ENCODE measurements at regions not wholly inside any gene's neighbourhood (a gene's known extent, or its start where the extent isn't known, plus 50 kb on each side); places are given as distances from the start of the nearest gene placed in this dataset.

GRCh38 chr1:175894581-175894980 is 151.2 kb upstream of the TNR start:
- Histone ChIP-seq H3K4ac (ENCODE audit: low read depth, low read length) (no peak overlapping the region), H4K91ac (ENCODE audit: low read depth, low read length) (no peak overlapping the region), H3K79me2 (ENCODE audit: control insufficient read depth, insufficient read depth, low read length, poor library complexity) (no peaks in the 10 kb centered on the region), H3K23ac (ENCODE audit: low read length) (no peak overlapping the region), H2BK12ac (ENCODE audit: low read length) (no peak overlapping the region), H3K4me3 (ENCODE audit: low read depth, low read length) (no peak overlapping the region), H3K27me3 (ENCODE audit: insufficient read depth, low read length) (no peaks in the 10 kb centered on the region), H3K18ac (ENCODE audit: low read length) (no peak overlapping the region), H4K8ac (ENCODE audit: low read depth, low read length) (no peak overlapping the region), H3K4me2 (ENCODE audit: low read length) (no peak overlapping the region), H3K9ac (ENCODE audit: low read length) (no peak overlapping the region), H2BK120ac (ENCODE audit: insufficient read depth, low read length, poor library complexity) (no peak overlapping the region), H2AK5ac (ENCODE audit: low read length) (no peak overlapping the region), H4K12ac (ENCODE audit: low read depth, low read length) (no peak overlapping the region), H3K4me1 (ENCODE audit: control insufficient read depth in 1 of 2, insufficient read depth in 2 of 2, low read length in 2 of 2) (no peaks in the 10 kb centered on the region), H3K27ac (ENCODE audit: low read depth, low read length) (no peak overlapping the region), H3K36me3 (ENCODE audit: control insufficient read depth in 1 of 2, insufficient read depth in 2 of 2, low read length in 2 of 2) (peaks cover 0 to 4% of the 10 kb centered on the region in 2 experiments), H3K79me1 (ENCODE audit: low read length) (no peaks in the 10 kb centered on the region), H3K14ac (ENCODE audit: low read length) (no peak overlapping the region), H2AFZ (ENCODE audit: insufficient read depth, low read length, poor library complexity) (no peak overlapping the region), H3K9me3 (ENCODE audit: insufficient read depth, low read depth, low read length) (no peaks in the 10 kb centered on the region), H2BK5ac (ENCODE audit: low read depth, low read length, poor library complexity) (no peak overlapping the region)
- no CpG with 5 or more reads among the region's 1 CpG for WGBS (ENCODE audit: extremely low coverage, insufficient coverage, insufficient read length)
- DNase-seq = no peak

DNA sequence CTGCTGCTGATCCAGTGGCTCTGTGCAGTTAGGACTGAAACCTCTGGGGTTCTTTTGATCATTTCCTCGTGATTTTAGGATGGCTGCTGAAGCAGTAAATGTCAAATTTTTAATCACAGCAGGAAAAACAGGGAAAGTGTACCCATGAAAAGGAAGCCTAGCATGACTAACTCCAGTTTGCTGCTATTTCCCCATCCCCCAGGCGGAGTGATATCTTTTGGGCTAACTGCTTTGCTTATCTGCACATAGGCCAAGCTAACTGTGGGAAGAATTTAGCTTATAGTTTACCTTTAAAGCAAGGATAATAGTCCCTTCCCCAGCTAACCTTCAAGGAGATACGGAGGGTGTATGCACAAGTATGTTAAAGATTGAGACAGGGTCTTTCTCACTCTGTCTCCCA is 149.8 kb upstream of the TNR start:
- no peak overlapping the region for H3K4me3 ChIP-seq (ENCODE audit: low read depth, low read length)
- H2AK5ac ChIP-seq (ENCODE audit: low read length) = no peak overlapping the region
- no peak overlapping the region for H3K4ac ChIP-seq (ENCODE audit: low read depth, low read length)
- no peak overlapping the region for H3K18ac ChIP-seq (ENCODE audit: low read length)
- H3K14ac ChIP-seq (ENCODE audit: low read length) = no peak overlapping the region
- DNase-seq = peak in 1 of 2 donors; percentile 21
- H3K9ac ChIP-seq (ENCODE audit: low read length) = no peak overlapping the region
- H3K79me2 ChIP-seq (ENCODE audit: control insufficient read depth, insufficient read depth, low read length, poor library complexity) = no peaks in the 10 kb centered on the region
- no peak overlapping the region for H4K8ac ChIP-seq (ENCODE audit: low read depth, low read length)
- H2BK12ac ChIP-seq (ENCODE audit: low read length) = no peak overlapping the region
- H3K27me3 ChIP-seq (ENCODE audit: insufficient read depth, low read length) = no peaks in the 10 kb centered on the region
- no peak overlapping the region for H2AFZ ChIP-seq (ENCODE audit: insufficient read depth, low read length, poor library complexity)
- no peaks in the 10 kb centered on the region for H3K9me3 ChIP-seq (ENCODE audit: insufficient read depth, low read depth, low read length)
- H3K79me1 ChIP-seq (ENCODE audit: low read length) = no peaks in the 10 kb centered on the region
- no peak overlapping the region for H4K12ac ChIP-seq (ENCODE audit: low read depth, low read length)
- no peak overlapping the region for H3K23ac ChIP-seq (ENCODE audit: low read length)
- no peak overlapping the region for H3K27ac ChIP-seq (ENCODE audit: low read depth, low read length)
- H3K4me1 ChIP-seq (ENCODE audit: control insufficient read depth in 1 of 2, insufficient read depth in 2 of 2, low read length in 2 of 2) = peaks cover 0 to under 1% of the 10 kb centered on the region in 2 experiments
- no peak overlapping the region for H3K4me2 ChIP-seq (ENCODE audit: low read length)
- no peak overlapping the region for H2BK120ac ChIP-seq (ENCODE audit: insufficient read depth, low read length, poor library complexity)
- no peak overlapping the region for H2BK5ac ChIP-seq (ENCODE audit: low read depth, low read length, poor library complexity)
- WGBS (ENCODE audit: extremely low coverage, insufficient coverage, insufficient read length) = no CpG with 5 or more reads among the region's 3 CpGs
- H4K91ac ChIP-seq (ENCODE audit: low read depth, low read length) = no peak overlapping the region
- H3K36me3 ChIP-seq (ENCODE audit: control insufficient read depth in 1 of 2, insufficient read depth in 2 of 2, low read length in 2 of 2) = peaks cover 0 to 4% of the 10 kb centered on the region in 2 experiments

GRCh38 chr1:175892686-175893085 is 149.3 kb upstream of the TNR start:
- no peak overlapping the region for H3K4me2 ChIP-seq (ENCODE audit: low read length)

DNA sequence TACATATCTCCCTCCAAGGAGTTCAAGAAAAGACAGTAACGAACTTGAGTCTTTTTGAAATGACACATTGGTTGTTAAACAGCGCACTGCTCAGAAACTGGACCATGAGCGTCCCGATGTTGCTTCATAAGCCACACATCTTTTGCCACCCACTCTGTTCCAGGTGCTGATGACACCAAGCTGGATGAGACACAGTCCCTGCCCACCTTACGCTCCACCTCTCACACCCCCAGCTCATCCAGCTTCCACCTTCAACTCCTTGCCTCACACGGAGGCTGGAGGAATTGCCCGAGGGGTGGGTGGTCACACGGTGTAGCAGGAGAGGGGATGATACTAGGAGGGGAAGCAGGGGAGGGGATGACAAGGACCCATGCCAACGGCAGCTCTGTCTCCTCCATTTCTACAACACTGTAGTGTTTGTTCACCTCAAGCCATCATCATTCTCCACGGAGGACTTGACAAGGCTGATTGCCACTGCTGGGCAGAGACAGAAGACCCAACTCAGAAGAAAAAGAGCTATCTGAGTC is 148.5 kb upstream of the TNR start:
- Histone ChIP-seq H3K14ac (ENCODE audit: low read length) (no peak overlapping the region), H3K9me3 (ENCODE audit: insufficient read depth, low read depth, low read length) (no peaks in the 10 kb centered on the region), H3K4me1 (ENCODE audit: control insufficient read depth in 1 of 2, insufficient read depth in 2 of 2, low read length in 2 of 2) (peaks cover 0 to 2% of the 10 kb centered on the region in 2 experiments), H4K8ac (ENCODE audit: low read depth, low read length) (no peak overlapping the region), H3K18ac (ENCODE audit: low read length) (no peak overlapping the region), H3K79me1 (ENCODE audit: low read length) (no peaks in the 10 kb centered on the region), H3K36me3 (ENCODE audit: control insufficient read depth in 1 of 2, insufficient read depth in 2 of 2, low read length in 2 of 2) (no peaks in the 10 kb centered on the region), H4K12ac (ENCODE audit: low read depth, low read length) (no peak overlapping the region), H3K4ac (ENCODE audit: low read depth, low read length) (no peak overlapping the region), H3K9ac (ENCODE audit: low read length) (no peak overlapping the region), H2BK12ac (ENCODE audit: low read length) (no peak overlapping the region), H4K91ac (ENCODE audit: low read depth, low read length) (no peak overlapping the region), H2BK5ac (ENCODE audit: low read depth, low read length, poor library complexity) (no peak overlapping the region), H2AFZ (ENCODE audit: insufficient read depth, low read length, poor library complexity) (no peak overlapping the region), H3K27me3 (ENCODE audit: insufficient read depth, low read length) (no peaks in the 10 kb centered on the region), H3K4me2 (ENCODE audit: low read length) (no peak overlapping the region), H3K27ac (ENCODE audit: low read depth, low read length) (no peak overlapping the region), H3K23ac (ENCODE audit: low read length) (no peak overlapping the region), H2AK5ac (ENCODE audit: low read length) (no peak overlapping the region), H2BK120ac (ENCODE audit: insufficient read depth, low read length, poor library complexity) (no peak overlapping the region), H3K79me2 (ENCODE audit: control insufficient read depth, insufficient read depth, low read length, poor library complexity) (no peaks in the 10 kb centered on the region), H3K4me3 (ENCODE audit: low read depth, low read length) (no peak overlapping the region)
- WGBS (ENCODE audit: extremely low coverage, insufficient coverage, insufficient read length) = no CpG with 5 or more reads among the region's 10 CpGs
- DNase-seq = no peak

More at GRCh38 chr1:175892686-175893085, 149.3 kb upstream of the TNR start:
- Histone ChIP-seq H3K27me3 (ENCODE audit: insufficient read depth, low read length) (no peaks in the 10 kb centered on the region), H3K18ac (ENCODE audit: low read length) (no peak overlapping the region), H3K23ac (ENCODE audit: low read length) (no peak overlapping the region), H3K79me1 (ENCODE audit: low read length) (no peaks in the 10 kb centered on the region), H3K9ac (ENCODE audit: low read length) (no peak overlapping the region), H3K36me3 (ENCODE audit: control insufficient read depth in 1 of 2, insufficient read depth in 2 of 2, low read length in 2 of 2) (peaks cover 0 to 2% of the 10 kb centered on the region in 2 experiments), H3K14ac (ENCODE audit: low read length) (no peak overlapping the region), H2BK5ac (ENCODE audit: low read depth, low read length, poor library complexity) (no peak overlapping the region), H4K91ac (ENCODE audit: low read depth, low read length) (no peak overlapping the region), H3K79me2 (ENCODE audit: control insufficient read depth, insufficient read depth, low read length, poor library complexity) (no peaks in the 10 kb centered on the region), H2AFZ (ENCODE audit: insufficient read depth, low read length, poor library complexity) (no peak overlapping the region), H4K12ac (ENCODE audit: low read depth, low read length) (no peak overlapping the region), H3K4me3 (ENCODE audit: low read depth, low read length) (no peak overlapping the region), H3K4me1 (ENCODE audit: control insufficient read depth in 1 of 2, insufficient read depth in 2 of 2, low read length in 2 of 2) (peaks cover 0 to 2% of the 10 kb centered on the region in 2 experiments), H3K9me3 (ENCODE audit: insufficient read depth, low read depth, low read length) (no peaks in the 10 kb centered on the region), H3K27ac (ENCODE audit: low read depth, low read length) (no peak overlapping the region), H2BK120ac (ENCODE audit: insufficient read depth, low read length, poor library complexity) (no peak overlapping the region), H3K4ac (ENCODE audit: low read depth, low read length) (no peak overlapping the region), H2AK5ac (ENCODE audit: low read length) (no peak overlapping the region), H4K8ac (ENCODE audit: low read depth, low read length) (no peak overlapping the region), H2BK12ac (ENCODE audit: low read length) (no peak overlapping the region)
- DNase-seq = no peak
- WGBS (ENCODE audit: extremely low coverage, insufficient coverage, insufficient read length) = no CpG with 5 or more reads among the region's 5 CpGs
